SK-N-SH (cell line): ENCODE measurements at regions not wholly inside any gene's neighbourhood (a gene's known extent, or its start where the extent isn't known, plus 50 kb on each side); places are given as distances from the start of the nearest gene placed in this dataset.

ENCODE experiments used
- CTCF ChIA-PET: fragments of 300-600, 350-600 bp; formaldehyde crosslinking; extraction: SDS; loops from one replicate; lab custom pipeline; 2021; lab: Yijun Ruan, JAX
- POLR2A ChIA-PET: fragments of 350-600 bp; sonication (Branson Sonifier 250); formaldehyde crosslinking; extraction: SDS; loops from one replicate; lab custom pipeline; 2020; ENCODE audit warnings: antibody characterized with exemption, inconsistent platforms; lab: Yijun Ruan, JAX
- DNase-seq: peaks from one replicate; pipeline ENCODE4 v3.0.0; 2012
- H2AFZ ChIP-seq: fragments of 200-600 bp; sonication (generic); 2 replicates; pipeline ENCODE4 v1.8.1; 2016; ENCODE audit warnings: antibody characterized with exemption, mild to moderate bottlenecking, low read depth
- H3F3A ChIP-seq: fragments of 200-600 bp; sonication (generic); replicated peaks from 2 replicates; pipeline ENCODE3; 2016; ENCODE audit warnings: antibody characterized with exemption, mild to moderate bottlenecking; ENCODE audit not compliant: insufficient read depth
- H3K27ac ChIP-seq, 2 experiments: fragments of 200-500 bp in 1 of 2; fragments of 200-600 bp in 1 of 2; sonication (Bioruptor generic) in 1 of 2; sonication (generic), shearing (Covaris generic) in 1 of 2; 2 replicates each; pipeline versions ENCODE4 v1.5.1 to v1.6.1; 2014 to 2016; ENCODE audit warnings: low read depth in 2 of 2, inconsistent platforms in 1 of 2, low read length in 1 of 2, mild to moderate bottlenecking in 1 of 2, mixed read lengths in 1 of 2
- H3K27me3 ChIP-seq: fragments of 200-600 bp; sonication (generic), shearing (Covaris generic); 2 replicates; pipeline ENCODE4 v1.6.1; 2016; ENCODE audit warnings: mixed run types; ENCODE audit not compliant: insufficient read depth
- H3K36me3 ChIP-seq, 2 experiments: fragments of 200-500 bp in 1 of 2; fragments of 200-600 bp in 1 of 2; sonication (Bioruptor generic) in 1 of 2; sonication (generic) in 1 of 2; replicated peaks in 1 of 2; 2 replicates each; pipeline versions ENCODE3 to v1.5.1; 2014 to 2016; ENCODE audit warnings: low read length in 1 of 2, mild to moderate bottlenecking in 1 of 2; ENCODE audit not compliant: insufficient read depth in 2 of 2, control insufficient read depth in 1 of 2
- H3K4me1 ChIP-seq, 2 experiments: fragments of 200-500 bp in 1 of 2; fragments of 200-600 bp in 1 of 2; sonication (Bioruptor generic) in 1 of 2; sonication (generic), shearing (Covaris generic) in 1 of 2; 2 replicates each; pipeline versions ENCODE4 v1.5.1 to v1.6.1; 2014 to 2016; ENCODE audit warnings: low read depth in 1 of 2, low read length in 1 of 2, mixed run types in 1 of 2; ENCODE audit not compliant: insufficient read depth in 2 of 2, control insufficient read depth in 1 of 2
- H3K4me2 ChIP-seq: fragments of 200-600 bp; sonication (generic), shearing (Covaris generic); 2 replicates; pipeline ENCODE4 v1.6.1; 2017; ENCODE audit warnings: mixed run types
- H3K4me3 ChIP-seq, 2 experiments: fragments of 200-500 bp in 1 of 2; fragments of 200-600 bp in 1 of 2; sonication (Bioruptor generic) in 1 of 2; sonication (generic), shearing (Covaris generic) in 1 of 2; 2 replicates each; pipeline versions ENCODE4 v1.5.1 to v1.8.1; 2014 to 2016; ENCODE audit warnings: low read depth in 2 of 2, inconsistent platforms in 1 of 2, low read length in 1 of 2, mild to moderate bottlenecking in 1 of 2, mixed read lengths in 1 of 2, moderate library complexity in 1 of 2
- H3K79me2 ChIP-seq: fragments of 200-600 bp; sonication (generic); 2 replicates; pipeline ENCODE4 v1.8.1; 2017; ENCODE audit warnings: mild to moderate bottlenecking; ENCODE audit not compliant: insufficient read depth
- H3K9ac ChIP-seq: fragments of 200-600 bp; sonication (generic); 2 replicates; pipeline ENCODE4 v1.6.1; 2017; ENCODE audit warnings: mixed run types
- H3K9me2 ChIP-seq: fragments of 200-600 bp; sonication (generic); 2 replicates; pipeline ENCODE4 v1.6.1; 2017; ENCODE audit warnings: mixed run types
- H3K9me3 ChIP-seq: fragments of 200-600 bp; sonication (generic); 2 replicates; pipeline ENCODE4 v1.6.1; 2017; ENCODE audit warnings: mixed run types, mild to moderate bottlenecking, moderate library complexity
- H4K20me1 ChIP-seq: fragments of 200-600 bp; sonication (generic); 2 replicates; pipeline ENCODE4 v1.6.1; 2017; ENCODE audit warnings: mild to moderate bottlenecking, mixed run types; ENCODE audit not compliant: insufficient read depth
- CHD2 ChIP-seq: fragments of 150-350 bp; IDR thresholded peaks from 2 replicates; pipeline ENCODE4 v1.6.1; 2018; ENCODE audit warnings: low read length; ENCODE audit not compliant: partially characterized antibody
- ELF1 ChIP-seq: IDR thresholded peaks from 2 replicates; pipeline ENCODE4 v1.4.0; 2012
- EZH2phosphoT487 ChIP-seq: fragments of 200-600 bp; sonication (generic); IDR thresholded peaks from 2 replicates; pipeline ENCODE4 v1.6.1; 2017; ENCODE audit warnings: low read depth, mixed run types, mild to moderate bottlenecking, antibody characterized with exemption, moderate library complexity, borderline replicate concordance
- FOSL2 ChIP-seq: IDR thresholded peaks from 2 replicates; pipeline ENCODE4 v1.4.0; 2012; ENCODE audit warnings: low read depth, mild to moderate bottlenecking, moderate library complexity, borderline replicate concordance
- FOXJ3 ChIP-seq: sonication (generic); formaldehyde crosslinking; IDR thresholded peaks from 2 replicates; pipeline ENCODE4 v1.5.1; 2020; ENCODE audit warnings: mild to moderate bottlenecking, missing genetic modification reagents
- FOXM1 ChIP-seq: IDR thresholded peaks from 2 replicates; pipeline ENCODE4 v1.4.0; 2012; ENCODE audit warnings: low read depth, mild to moderate bottlenecking
- JUND ChIP-seq: IDR thresholded peaks from 2 replicates; pipeline ENCODE4 v1.4.0; 2012
- MXI1 ChIP-seq: IDR thresholded peaks from 2 replicates; pipeline ENCODE4 v1.6.1; 2012; ENCODE audit warnings: mild to moderate bottlenecking, low read depth, low read length, improper control_type of control experiment
- NFIC ChIP-seq: IDR thresholded peaks from 2 replicates; pipeline ENCODE4 v1.4.0; 2012; ENCODE audit warnings: borderline replicate concordance
- NRF1 ChIP-seq: IDR thresholded peaks from 2 replicates; pipeline ENCODE4 v1.6.1; 2012; ENCODE audit warnings: low read depth, mild to moderate bottlenecking, low read length
- POLR2AphosphoS5 ChIP-seq: IDR thresholded peaks from 2 replicates; pipeline ENCODE4 v1.6.1; 2012; ENCODE audit warnings: low read depth, low read length
- RAD21 ChIP-seq: IDR thresholded peaks from 2 replicates; pipeline ENCODE4 v1.6.1; 2012; ENCODE audit warnings: mild to moderate bottlenecking, low read length
- SIN3A ChIP-seq: IDR thresholded peaks from 2 replicates; pipeline ENCODE4 v1.6.1; 2012; ENCODE audit warnings: low read depth, mild to moderate bottlenecking, low read length, moderate library complexity, borderline replicate concordance
- TAF1 ChIP-seq: IDR thresholded peaks from 2 replicates; pipeline ENCODE4 v1.6.1; 2012; ENCODE audit warnings: low read depth, mild to moderate bottlenecking, low read length, moderate library complexity, borderline replicate concordance
- TCF12 ChIP-seq: IDR thresholded peaks from 2 replicates; pipeline ENCODE4 v1.4.0; 2012
- YY1 ChIP-seq: IDR thresholded peaks from 2 replicates; pipeline ENCODE4 v1.4.0; 2012; ENCODE audit warnings: low read depth, mild to moderate bottlenecking
- WGBS: methylation state at CpG from one replicate; pipeline ENCODE4 v1.1.6; 2017; ENCODE audit warnings: low lambda C conversion rate; 5-methylcytosine and 5-hydroxymethylcytosine counted together
- TF ChIP-seq, protein P1 (sequence below): fragments of 200-600 bp; sonication (generic); IDR thresholded peaks from 2 replicates; pipeline ENCODE4 v1.6.1; 2017; ENCODE audit warnings: antibody characterized with exemption, mild to moderate bottlenecking, moderate library complexity

GRCh38 chr5:4384649-4385048 is 755.5 kb upstream of the ADAMTS16 start:
- 15% methylated on average over 6 of the region's 6 CpGs for WGBS
- Histone ChIP-seq H3K27me3 (no peaks in the 10 kb centered on the region), H3K9me2 (no peaks in the 10 kb centered on the region), H3K9ac (no peak overlapping the region), H4K20me1 (no peaks in the 10 kb centered on the region), H3K27ac (no peak overlapping the region), H3K4me1 (no peaks in the 10 kb centered on the region), H2AFZ (no peak overlapping the region), H3K4me3 (no peak overlapping the region), H3K79me2 (no peaks in the 10 kb centered on the region), H3K36me3 (no peaks in the 10 kb centered on the region), H3K4me2 (no peak overlapping the region), H3F3A (no peaks in the 10 kb centered on the region), H3K9me3 (no peaks in the 10 kb centered on the region)
- ChIA-PET POLR2A (no interaction called here), CTCF (no interaction called here)
- TF ChIP-seq EZH2phosphoT487 (no peak), FOXM1 (no peak), NFIC (no peak), SIN3A (no peak), CHD2 (no peak)
- no peak for DNase-seq

DNA sequence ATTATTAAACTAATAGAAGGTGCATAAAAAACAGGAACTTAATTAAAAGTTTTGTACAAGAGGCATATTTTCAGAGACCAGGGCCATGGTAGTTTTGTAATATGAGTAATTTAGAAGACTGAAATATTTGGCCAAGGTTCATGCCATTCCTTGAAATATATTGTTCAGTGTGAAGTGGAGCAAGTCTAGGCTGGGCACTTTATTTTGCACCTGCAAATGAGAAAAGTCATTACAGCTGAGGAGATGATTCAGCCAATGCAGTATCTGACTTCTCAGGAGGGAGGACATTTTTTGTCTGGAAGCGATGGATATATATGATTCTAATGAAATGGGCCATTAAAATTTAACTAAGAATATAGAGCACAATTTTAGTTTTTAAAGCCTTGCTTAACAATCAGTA is 754.0 kb upstream of the ADAMTS16 start:
- no peak overlapping the region for H3K27ac ChIP-seq
- H3K9me2 ChIP-seq: no peaks in the 10 kb centered on the region
- H2AFZ ChIP-seq: no peak overlapping the region
- no peak overlapping the region for H3K9ac ChIP-seq
- TF ChIP-seq JUND: no peak
- no peak for TF ChIP-seq YY1
- no peak for TF ChIP-seq TAF1
- no peak for TF ChIP-seq ELF1
- TF ChIP-seq, protein P1, sequence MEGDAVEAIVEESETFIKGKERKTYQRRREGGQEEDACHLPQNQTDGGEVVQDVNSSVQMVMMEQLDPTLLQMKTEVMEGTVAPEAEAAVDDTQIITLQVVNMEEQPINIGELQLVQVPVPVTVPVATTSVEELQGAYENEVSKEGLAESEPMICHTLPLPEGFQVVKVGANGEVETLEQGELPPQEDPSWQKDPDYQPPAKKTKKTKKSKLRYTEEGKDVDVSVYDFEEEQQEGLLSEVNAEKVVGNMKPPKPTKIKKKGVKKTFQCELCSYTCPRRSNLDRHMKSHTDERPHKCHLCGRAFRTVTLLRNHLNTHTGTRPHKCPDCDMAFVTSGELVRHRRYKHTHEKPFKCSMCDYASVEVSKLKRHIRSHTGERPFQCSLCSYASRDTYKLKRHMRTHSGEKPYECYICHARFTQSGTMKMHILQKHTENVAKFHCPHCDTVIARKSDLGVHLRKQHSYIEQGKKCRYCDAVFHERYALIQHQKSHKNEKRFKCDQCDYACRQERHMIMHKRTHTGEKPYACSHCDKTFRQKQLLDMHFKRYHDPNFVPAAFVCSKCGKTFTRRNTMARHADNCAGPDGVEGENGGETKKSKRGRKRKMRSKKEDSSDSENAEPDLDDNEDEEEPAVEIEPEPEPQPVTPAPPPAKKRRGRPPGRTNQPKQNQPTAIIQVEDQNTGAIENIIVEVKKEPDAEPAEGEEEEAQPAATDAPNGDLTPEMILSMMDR: no peak
- TF ChIP-seq POLR2AphosphoS5: no peak
- no peak for TF ChIP-seq MXI1
- TF ChIP-seq FOXJ3 (CRISPR knock-in tag): no peak
- H3K4me3 ChIP-seq: no peak overlapping the region
- H3K27me3 ChIP-seq: no peaks in the 10 kb centered on the region
- no peaks in the 10 kb centered on the region for H3K9me3 ChIP-seq
- H3K4me2 ChIP-seq: no peak overlapping the region
- no peaks in the 10 kb centered on the region for H3K4me1 ChIP-seq
- POLR2A ChIA-PET: no interaction called here
- no peak for DNase-seq
- H3F3A ChIP-seq: no peaks in the 10 kb centered on the region
- H3K79me2 ChIP-seq: no peaks in the 10 kb centered on the region
- H3K36me3 ChIP-seq: no peaks in the 10 kb centered on the region
- CTCF ChIA-PET: no interaction called here
- WGBS: 14% methylated on average over 1 of the region's 1 CpG
- H4K20me1 ChIP-seq: no peaks in the 10 kb centered on the region

DNA sequence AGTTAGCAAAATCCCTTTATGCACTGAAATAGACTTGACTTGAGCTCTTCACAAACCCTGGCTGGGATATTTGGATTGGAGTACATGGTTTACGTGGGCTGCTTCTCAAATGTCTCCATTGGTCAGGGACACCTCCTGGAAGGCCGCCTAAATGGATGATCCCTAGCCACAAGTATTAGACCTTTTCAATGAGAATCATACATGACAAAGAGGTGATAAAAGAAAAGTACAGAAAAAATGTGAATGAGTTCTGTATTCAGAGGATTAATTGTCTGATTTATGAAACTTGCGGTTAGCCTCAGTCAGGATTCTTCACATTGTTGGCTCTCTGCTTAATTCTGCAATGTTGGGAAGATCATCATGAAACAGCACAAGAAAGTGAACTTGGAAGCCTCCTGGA is 752.8 kb upstream of the ADAMTS16 start:
- WGBS: 9% methylated on average over 3 of the region's 3 CpGs
- TF ChIP-seq RAD21: no peak
- TF ChIP-seq JUND: no peak
- no peak for TF ChIP-seq NRF1
- TF ChIP-seq NFIC: no peak
- TF ChIP-seq FOSL2: no peak
- no peak for TF ChIP-seq TCF12
- no peak for TF ChIP-seq FOXJ3 (CRISPR knock-in tag)
- Histone ChIP-seq H3F3A (no peaks in the 10 kb centered on the region), H4K20me1 (no peaks in the 10 kb centered on the region), H3K4me3 (no peak overlapping the region), H3K4me1 (no peaks in the 10 kb centered on the region), H3K36me3 (no peaks in the 10 kb centered on the region), H2AFZ (no peak overlapping the region), H3K9ac (no peak overlapping the region), H3K9me2 (no peaks in the 10 kb centered on the region), H3K27me3 (no peaks in the 10 kb centered on the region), H3K4me2 (no peak overlapping the region), H3K27ac (no peak overlapping the region), H3K79me2 (no peaks in the 10 kb centered on the region), H3K9me3 (no peaks in the 10 kb centered on the region; the same call in 1 of the 2 replicates)
- POLR2A ChIA-PET: no interaction called here
- no peak for DNase-seq
- CTCF ChIA-PET: no interaction called here
